Epithelial cell of esophagus (primary cell): ENCODE measurements at regions not wholly inside any gene's neighbourhood (a gene's known extent, or its start where the extent isn't known, plus 50 kb on each side); places are given as distances from the start of the nearest gene placed in this dataset.

ENCODE experiments used
- DNase-seq: peaks from one replicate; pipeline ENCODE4 v3.0.0; 2010; ENCODE audit warnings: low read depth
- H3K4me3 ChIP-seq: 2 replicates; pipeline ENCODE4 v1.5.1; 2011; ENCODE audit warnings: mild to moderate bottlenecking, low read length, control low read depth
- TF ChIP-seq, protein P1 (sequence below): IDR thresholded peaks from 2 replicates; pipeline ENCODE4 v1.5.1; 2011; ENCODE audit warnings: low read depth, mild to moderate bottlenecking, low read length, control low read depth, inconsistent platforms; ENCODE audit not compliant: insufficient read depth; ENCODE audit errors: missing control alignments

- no peak for DNase-seq
- TF ChIP-seq, protein P1, sequence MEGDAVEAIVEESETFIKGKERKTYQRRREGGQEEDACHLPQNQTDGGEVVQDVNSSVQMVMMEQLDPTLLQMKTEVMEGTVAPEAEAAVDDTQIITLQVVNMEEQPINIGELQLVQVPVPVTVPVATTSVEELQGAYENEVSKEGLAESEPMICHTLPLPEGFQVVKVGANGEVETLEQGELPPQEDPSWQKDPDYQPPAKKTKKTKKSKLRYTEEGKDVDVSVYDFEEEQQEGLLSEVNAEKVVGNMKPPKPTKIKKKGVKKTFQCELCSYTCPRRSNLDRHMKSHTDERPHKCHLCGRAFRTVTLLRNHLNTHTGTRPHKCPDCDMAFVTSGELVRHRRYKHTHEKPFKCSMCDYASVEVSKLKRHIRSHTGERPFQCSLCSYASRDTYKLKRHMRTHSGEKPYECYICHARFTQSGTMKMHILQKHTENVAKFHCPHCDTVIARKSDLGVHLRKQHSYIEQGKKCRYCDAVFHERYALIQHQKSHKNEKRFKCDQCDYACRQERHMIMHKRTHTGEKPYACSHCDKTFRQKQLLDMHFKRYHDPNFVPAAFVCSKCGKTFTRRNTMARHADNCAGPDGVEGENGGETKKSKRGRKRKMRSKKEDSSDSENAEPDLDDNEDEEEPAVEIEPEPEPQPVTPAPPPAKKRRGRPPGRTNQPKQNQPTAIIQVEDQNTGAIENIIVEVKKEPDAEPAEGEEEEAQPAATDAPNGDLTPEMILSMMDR = no peak
- no peak overlapping the region for H3K4me3 ChIP-seq
Observed at GRCh38 chr12:66050610-66051009, 79.9 kb downstream of the LLPH start.

DNA sequence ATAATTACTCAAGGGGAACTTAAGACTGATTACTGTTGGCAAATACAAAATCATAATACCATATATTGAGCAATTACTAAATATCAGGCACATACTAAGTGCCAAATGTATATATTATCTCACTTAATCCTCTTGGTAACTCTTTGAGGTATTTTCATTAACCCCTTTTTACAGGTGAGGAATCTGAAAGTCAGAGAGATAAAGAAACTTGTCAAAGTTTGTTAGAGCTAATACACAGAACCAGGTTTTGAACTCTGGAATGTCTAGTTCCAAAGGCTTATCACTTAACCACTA is 80.3 kb downstream of the LLPH start:
- no peak overlapping the region for H3K4me3 ChIP-seq
- TF ChIP-seq, protein P1 = no peak
- no peak for DNase-seq

GRCh38 chr12:66049538-66050282 is 80.8 kb downstream of the LLPH start:
- TF ChIP-seq, protein P1 = no peak
- no peak for DNase-seq
- no peak overlapping the region for H3K4me3 ChIP-seq

- DNase-seq = peak; percentile 90
- TF ChIP-seq, protein P1 = no peak
- no peak overlapping the region for H3K4me3 ChIP-seq
Observed at GRCh38 chr12:66048835-66049537, 81.6 kb downstream of the LLPH start.

DNA sequence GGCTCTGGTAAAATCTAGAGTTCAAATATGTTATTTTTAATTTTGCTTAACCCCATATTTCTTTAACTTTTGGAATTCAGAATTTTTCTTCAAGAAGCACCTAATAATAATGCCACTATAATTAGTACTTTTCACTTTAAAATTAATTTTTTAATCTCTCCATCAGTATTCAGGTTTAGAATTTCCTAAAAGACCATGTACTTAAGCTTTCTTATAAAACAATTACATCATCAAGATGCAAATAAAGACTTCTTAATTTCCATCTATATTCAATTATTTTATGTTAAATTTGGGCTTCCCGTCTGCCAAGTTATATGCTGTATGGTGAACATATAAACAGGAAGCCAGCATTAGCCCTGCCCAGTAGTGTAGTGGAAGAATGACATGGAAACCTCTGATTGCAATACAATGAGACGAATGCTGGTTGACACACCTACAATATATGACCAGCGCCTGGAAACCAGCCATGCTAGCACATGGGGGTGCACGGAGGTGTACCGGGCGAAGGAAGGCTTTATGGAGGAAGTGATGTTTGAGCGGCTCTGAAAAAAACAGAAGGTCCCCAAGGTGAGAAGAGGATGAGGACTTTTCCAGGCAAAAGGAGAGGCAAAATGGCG is 82.2 kb downstream of the LLPH start:
- no peak overlapping the region for H3K4me3 ChIP-seq
- no peak for DNase-seq
- TF ChIP-seq, protein P1 = no peak

DNA sequence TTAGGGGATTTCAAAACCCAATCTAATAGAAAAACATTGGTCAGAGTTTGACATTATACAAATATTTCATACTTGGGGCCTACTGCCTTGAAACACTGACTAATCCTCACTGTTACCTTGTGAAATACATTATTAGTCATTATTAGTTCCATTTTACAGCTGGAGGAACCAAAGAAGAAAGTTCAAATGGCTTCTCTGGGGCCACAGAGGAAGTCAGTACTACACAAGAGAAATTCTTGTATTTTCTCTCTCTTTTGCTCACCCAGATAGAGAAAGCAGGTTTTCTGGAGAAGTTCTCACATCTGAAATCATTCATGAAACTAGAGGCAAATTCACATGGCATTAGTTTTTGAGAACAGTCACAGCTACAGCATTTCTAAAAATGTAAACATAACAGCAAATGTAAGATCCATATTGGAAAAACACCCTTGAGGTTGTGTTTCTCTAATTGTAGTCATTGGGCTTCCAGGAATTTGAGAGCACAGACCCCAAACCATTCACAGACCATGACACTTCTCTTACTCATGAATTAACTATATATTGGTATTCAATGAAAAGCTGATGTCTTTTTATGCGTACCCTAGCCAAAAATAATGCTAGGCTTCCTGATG is 83.0 kb downstream of the LLPH start:
- TF ChIP-seq, protein P1 = no peak
- H3K4me3 ChIP-seq = no peak overlapping the region
- peak; percentile 79 for DNase-seq
